ENCODE measurements at regions not wholly inside any gene's neighbourhood (a gene's known extent, or its start where the extent isn't known, plus 50 kb on each side); places are given as distances from the start of the nearest gene placed in this dataset.

- no peaks in the 10 kb centered on the region for H3K36me3 ChIP-seq
- H3K9me3 ChIP-seq: no peaks in the 10 kb centered on the region
- 14 to 23% (median 16%) methylated on average over 1 of the region's 1 CpG for WGBS, 4 donors
- no peak overlapping the region for H3K4me3 ChIP-seq
- H3K27ac ChIP-seq: no peak overlapping the region
- DNase-seq (no peak), ATAC-seq (no peak)
- TF ChIP-seq, protein P1, sequence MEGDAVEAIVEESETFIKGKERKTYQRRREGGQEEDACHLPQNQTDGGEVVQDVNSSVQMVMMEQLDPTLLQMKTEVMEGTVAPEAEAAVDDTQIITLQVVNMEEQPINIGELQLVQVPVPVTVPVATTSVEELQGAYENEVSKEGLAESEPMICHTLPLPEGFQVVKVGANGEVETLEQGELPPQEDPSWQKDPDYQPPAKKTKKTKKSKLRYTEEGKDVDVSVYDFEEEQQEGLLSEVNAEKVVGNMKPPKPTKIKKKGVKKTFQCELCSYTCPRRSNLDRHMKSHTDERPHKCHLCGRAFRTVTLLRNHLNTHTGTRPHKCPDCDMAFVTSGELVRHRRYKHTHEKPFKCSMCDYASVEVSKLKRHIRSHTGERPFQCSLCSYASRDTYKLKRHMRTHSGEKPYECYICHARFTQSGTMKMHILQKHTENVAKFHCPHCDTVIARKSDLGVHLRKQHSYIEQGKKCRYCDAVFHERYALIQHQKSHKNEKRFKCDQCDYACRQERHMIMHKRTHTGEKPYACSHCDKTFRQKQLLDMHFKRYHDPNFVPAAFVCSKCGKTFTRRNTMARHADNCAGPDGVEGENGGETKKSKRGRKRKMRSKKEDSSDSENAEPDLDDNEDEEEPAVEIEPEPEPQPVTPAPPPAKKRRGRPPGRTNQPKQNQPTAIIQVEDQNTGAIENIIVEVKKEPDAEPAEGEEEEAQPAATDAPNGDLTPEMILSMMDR (IDR thresholded peaks at IDR 0.05): no peak
- H3K27me3 ChIP-seq: no peaks in the 10 kb centered on the region
- intact Hi-C loops (cut with DNase I): no loop called here
- H3K4me1 ChIP-seq: no peaks in the 10 kb centered on the region
Observed at GRCh38 chr2:142190805-142191204, 60.0 kb upstream of the LRP1B start.

GRCh38 chr2:142189501-142189900 is 58.7 kb upstream of the LRP1B start:
- no peak for ATAC-seq

GRCh38 chr2:142188562-142188961 is 57.7 kb upstream of the LRP1B start:
- intact Hi-C loops (cut with DNase I): no loop called here
- H3K27me3 ChIP-seq: no peaks in the 10 kb centered on the region
- no peak overlapping the region for H3K27ac ChIP-seq
- H3K4me3 ChIP-seq: no peak overlapping the region
- 94 to 97% (median 95%) methylated on average over 1 of the region's 1 CpG for WGBS, 4 donors
- DNase-seq (no peak), ATAC-seq (no peak)
- H3K9me3 ChIP-seq: no peaks in the 10 kb centered on the region
- H3K4me1 ChIP-seq: no peaks in the 10 kb centered on the region
- no peak for TF ChIP-seq POLR2A (IDR thresholded peaks at IDR 0.05)
- TF ChIP-seq, protein P1 (IDR thresholded peaks at IDR 0.05): no peak
- H3K36me3 ChIP-seq: no peaks in the 10 kb centered on the region

More at GRCh38 chr2:142189501-142189900, 58.7 kb upstream of the LRP1B start:
- Histone ChIP-seq H3K4me3 (no peak overlapping the region), H3K27ac (no peak overlapping the region), H3K9me3 (no peaks in the 10 kb centered on the region), H3K27me3 (no peaks in the 10 kb centered on the region), H3K4me1 (no peaks in the 10 kb centered on the region), H3K36me3 (no peaks in the 10 kb centered on the region)
- intact Hi-C loops (cut with DNase I): no loop called here
- DNase-seq: no peak
- TF ChIP-seq POLR2A (IDR thresholded peaks at IDR 0.05): no peak
- TF ChIP-seq, protein P1 (IDR thresholded peaks at IDR 0.05): no peak
- 75 to 82% (median 79%) methylated on average over 1 of the region's 1 CpG for WGBS, 4 donors

- Histone ChIP-seq H3K4me1 (no peaks in the 10 kb centered on the region), H3K36me3 (no peaks in the 10 kb centered on the region), H3K9me3 (no peaks in the 10 kb centered on the region), H3K27me3 (peaks cover 0 to 4% (median 0%) of the 10 kb centered on the region in 9 donors), H3K4me3 (no peak overlapping the region), H3K27ac (no peak overlapping the region)
- intact Hi-C loops (cut with DNase I): no loop called here
- ATAC-seq: no peak
- peak in 1 of 5 donors; percentile 23 for DNase-seq
- TF ChIP-seq POLR2A (IDR thresholded peaks at IDR 0.05): no peak
- TF ChIP-seq, protein P1 (IDR thresholded peaks at IDR 0.05): peak in 5 of 12 donors; percentile 8 to 27 (median 18)
- 41 to 54% (median 45%) methylated on average over 22 of the region's 22 CpGs for WGBS, 4 donors
Observed at GRCh38 chr2:142180820-142181533, 50.2 kb upstream of the LRP1B start.
